A549 (cell line): ENCODE measurements at regions not wholly inside any gene's neighbourhood (a gene's known extent, or its start where the extent isn't known, plus 50 kb on each side); places are given as distances from the start of the nearest gene placed in this dataset.

Source experiments
- ATAC-seq, 2 experiments: fragments of 200-7000 bp in 1 of 2; fragments of >200 bp in 1 of 2; cut with Nextera tagmentation in 1 of 2; cut with Tn5 transposase in 1 of 2; 3 replicates each; pipeline versions ENCODE4 v1.8.0 to v1.9.1; 2018 to 2020; ENCODE audit warnings: mild to moderate bottlenecking in 1 of 2, moderate library complexity in 1 of 2
- CTCF ChIA-PET: fragments of 300-600 bp; sonication (Branson Sonifier 250); formaldehyde crosslinking; extraction: SDS; loops from one replicate; lab custom pipeline; 2021; ENCODE audit warnings: antibody characterized with exemption, inconsistent platforms; lab: Yijun Ruan, JAX
- POLR2A ChIA-PET: fragments of 350-600 bp; formaldehyde crosslinking; extraction: SDS; loops from one replicate; lab custom pipeline; 2021; ENCODE audit warnings: antibody characterized with exemption, inconsistent platforms; lab: Yijun Ruan, JAX
- DNase-seq, 2 experiments: peaks; one replicate each; pipeline versions ENCODE4 v3.0.0 to v3.0.0-alpha.2; 2011 to 2016; ENCODE audit warnings: low read depth in 1 of 2, low spot score in 1 of 2
- FAIRE-seq: peaks from 2 replicates; lab custom pipeline; 2011; peaks lifted over from hg19 to GRCh38; lab: Jason Lieb, UNC
- H3K27ac ChIP-seq, 2 experiments: fragments of >200 bp; sonication (Bioruptor Twin); formaldehyde crosslinking; 3 replicates each; pipeline ENCODE4 v1.5.1; 2016 to 2017
- H3K4me1 ChIP-seq: fragments of >200 bp; sonication (Bioruptor Twin); formaldehyde crosslinking; 3 replicates; pipeline ENCODE4 v1.6.1; 2016
- H3K4me2 ChIP-seq: fragments of >200 bp; sonication (Bioruptor Twin); formaldehyde crosslinking; 3 replicates; pipeline ENCODE4 v1.6.1; 2016
- H3K4me3 ChIP-seq: fragments of >200 bp; sonication (Bioruptor Twin); formaldehyde crosslinking; 3 replicates; pipeline ENCODE4 v1.5.1; 2016
- H3K9me3 ChIP-seq: fragments of >200 bp; sonication (Bioruptor Twin); formaldehyde crosslinking; 3 replicates; pipeline ENCODE4 v1.6.1; 2016
- EHF ChIP-seq: fragments of 250-450 bp; sonication (Bioruptor Pico); IDR thresholded peaks from 2 replicates; pipeline ENCODE4 v1.5.0; 2020; ENCODE audit warnings: mild to moderate bottlenecking
- HDAC2 ChIP-seq: fragments of 200-600 bp; sonication (generic); IDR thresholded peaks from 2 replicates; pipeline ENCODE4 v1.6.1; 2016
- HOXA7 ChIP-seq: fragments of 250-450 bp; sonication (Bioruptor Pico); IDR thresholded peaks from 2 replicates; pipeline ENCODE4 v1.5.0; 2020; ENCODE audit warnings: mild to moderate bottlenecking, moderate library complexity
- JUN ChIP-seq, 2 experiments: fragments of >200 bp; sonication (Bioruptor Twin); formaldehyde crosslinking; IDR thresholded peaks; 2 replicates in 1 of 2; 3 replicates in 1 of 2; pipeline ENCODE4 v1.6.1; 2016 to 2017
- KDM5A ChIP-seq: fragments of 200-600 bp; sonication (generic); IDR thresholded peaks from 2 replicates; pipeline ENCODE4 v1.6.1; 2016; ENCODE audit warnings: antibody characterized with exemption, mild to moderate bottlenecking
- MAZ ChIP-seq: fragments of 150-350 bp; IDR thresholded peaks from 2 replicates; pipeline ENCODE4 v1.6.1; 2014; ENCODE audit warnings: antibody characterized with exemption, low read depth, low read length, borderline replicate concordance
- NPAS2 ChIP-seq: fragments of 250-450 bp; sonication (Bioruptor Pico); IDR thresholded peaks from 2 replicates; pipeline ENCODE4 v1.8.0; 2022; ENCODE audit warnings: mild to moderate bottlenecking, moderate library complexity, borderline replicate concordance
- RNF2 ChIP-seq: fragments of 200-600 bp; sonication (generic); IDR thresholded peaks from 2 replicates; pipeline ENCODE4 v1.6.1; 2016; ENCODE audit warnings: low read depth, mild to moderate bottlenecking, antibody characterized with exemption, moderate library complexity, borderline replicate concordance
- ZSCAN20 ChIP-seq: fragments of 250-450 bp; sonication (Bioruptor Pico); IDR thresholded peaks from 2 replicates; pipeline ENCODE4 v1.8.0; 2022; ENCODE audit warnings: mild to moderate bottlenecking, moderate library complexity
- WGBS: methylation state at CpG from one replicate; pipeline ENCODE4 v1.1.6; 2017; ENCODE audit errors: missing lambda C conversion rate; 5-methylcytosine and 5-hydroxymethylcytosine counted together
- TF ChIP-seq, protein P1 (sequence below): fragments of >200 bp; sonication (Bioruptor Twin); formaldehyde crosslinking; IDR thresholded peaks from 3 replicates; pipeline ENCODE4 v1.5.1; 2016
- TF ChIP-seq, protein P2 (sequence below): fragments of >200 bp; sonication (Bioruptor Twin); formaldehyde crosslinking; IDR thresholded peaks from 2 replicates; pipeline ENCODE4 v1.6.1; 2016
- TF ChIP-seq, protein P3 (sequence below): IDR thresholded peaks from 2 replicates; pipeline ENCODE4 v1.6.1; 2012
- TF ChIP-seq, protein P4 (sequence below): fragments of 200-600 bp; sonication (generic); IDR thresholded peaks from 2 replicates; pipeline ENCODE4 v1.6.1; 2016; ENCODE audit warnings: antibody characterized with exemption, mild to moderate bottlenecking, moderate library complexity

GRCh38 chr18:78728784-78729467 lies 250.7 kb upstream of the SALL3 start:
- POLR2A ChIA-PET: no interaction called here
- DNase-seq: no peak
- TF ChIP-seq EHF (no peak), JUN (IDR thresholded peaks at IDR 0.05) (no peak), KDM5A (no peak), RNF2 (no peak)
- TF ChIP-seq, protein P1, sequence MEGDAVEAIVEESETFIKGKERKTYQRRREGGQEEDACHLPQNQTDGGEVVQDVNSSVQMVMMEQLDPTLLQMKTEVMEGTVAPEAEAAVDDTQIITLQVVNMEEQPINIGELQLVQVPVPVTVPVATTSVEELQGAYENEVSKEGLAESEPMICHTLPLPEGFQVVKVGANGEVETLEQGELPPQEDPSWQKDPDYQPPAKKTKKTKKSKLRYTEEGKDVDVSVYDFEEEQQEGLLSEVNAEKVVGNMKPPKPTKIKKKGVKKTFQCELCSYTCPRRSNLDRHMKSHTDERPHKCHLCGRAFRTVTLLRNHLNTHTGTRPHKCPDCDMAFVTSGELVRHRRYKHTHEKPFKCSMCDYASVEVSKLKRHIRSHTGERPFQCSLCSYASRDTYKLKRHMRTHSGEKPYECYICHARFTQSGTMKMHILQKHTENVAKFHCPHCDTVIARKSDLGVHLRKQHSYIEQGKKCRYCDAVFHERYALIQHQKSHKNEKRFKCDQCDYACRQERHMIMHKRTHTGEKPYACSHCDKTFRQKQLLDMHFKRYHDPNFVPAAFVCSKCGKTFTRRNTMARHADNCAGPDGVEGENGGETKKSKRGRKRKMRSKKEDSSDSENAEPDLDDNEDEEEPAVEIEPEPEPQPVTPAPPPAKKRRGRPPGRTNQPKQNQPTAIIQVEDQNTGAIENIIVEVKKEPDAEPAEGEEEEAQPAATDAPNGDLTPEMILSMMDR: no peak
- H3K9me3 ChIP-seq: no peaks in the 10 kb centered on the region
- H3K4me1 ChIP-seq: no peaks in the 10 kb centered on the region
- H3K4me2 ChIP-seq: no peak overlapping the region
- FAIRE-seq: no peak
- CTCF ChIA-PET: no interaction called here
- H3K4me3 ChIP-seq: no peak overlapping the region
- no peak for ATAC-seq
- H3K27ac ChIP-seq: no peak overlapping the region
- WGBS: 23% methylated on average over 15 of the region's 25 CpGs

DNA sequence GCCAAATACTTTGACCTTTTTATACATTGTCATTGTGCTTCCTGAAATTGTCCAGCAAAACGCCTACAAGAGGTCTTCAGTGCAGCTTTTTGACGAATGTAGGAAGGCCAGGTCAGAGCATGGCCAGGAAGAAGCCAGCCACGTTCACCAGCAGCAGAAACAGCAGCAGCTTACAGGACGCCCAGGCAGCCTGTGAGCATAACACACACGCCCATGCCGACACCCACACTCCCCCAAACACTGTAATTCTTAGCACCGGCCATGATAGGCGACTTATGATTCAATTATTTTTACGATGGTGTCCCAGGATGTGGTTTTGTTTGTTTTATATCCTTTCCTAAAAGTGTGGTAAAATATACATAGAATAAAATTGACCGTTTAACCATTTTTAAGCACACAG lies 249.1 kb upstream of the SALL3 start:
- 11% methylated on average over 8 of the region's 10 CpGs for WGBS
- DNase-seq (no peak), FAIRE-seq (no peak), ATAC-seq (no peak)
- H3K4me2 ChIP-seq: no peak overlapping the region
- CTCF ChIA-PET: no interaction called here
- H3K9me3 ChIP-seq: no peaks in the 10 kb centered on the region
- no peak overlapping the region for H3K27ac ChIP-seq
- TF ChIP-seq, protein P2, sequence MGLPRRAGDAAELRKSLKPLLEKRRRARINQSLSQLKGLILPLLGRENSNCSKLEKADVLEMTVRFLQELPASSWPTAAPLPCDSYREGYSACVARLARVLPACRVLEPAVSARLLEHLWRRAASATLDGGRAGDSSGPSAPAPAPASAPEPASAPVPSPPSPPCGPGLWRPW: no peak
- TF ChIP-seq, protein P3, sequence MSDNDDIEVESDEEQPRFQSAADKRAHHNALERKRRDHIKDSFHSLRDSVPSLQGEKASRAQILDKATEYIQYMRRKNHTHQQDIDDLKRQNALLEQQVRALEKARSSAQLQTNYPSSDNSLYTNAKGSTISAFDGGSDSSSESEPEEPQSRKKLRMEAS: no peak
- TF ChIP-seq, protein P4, sequence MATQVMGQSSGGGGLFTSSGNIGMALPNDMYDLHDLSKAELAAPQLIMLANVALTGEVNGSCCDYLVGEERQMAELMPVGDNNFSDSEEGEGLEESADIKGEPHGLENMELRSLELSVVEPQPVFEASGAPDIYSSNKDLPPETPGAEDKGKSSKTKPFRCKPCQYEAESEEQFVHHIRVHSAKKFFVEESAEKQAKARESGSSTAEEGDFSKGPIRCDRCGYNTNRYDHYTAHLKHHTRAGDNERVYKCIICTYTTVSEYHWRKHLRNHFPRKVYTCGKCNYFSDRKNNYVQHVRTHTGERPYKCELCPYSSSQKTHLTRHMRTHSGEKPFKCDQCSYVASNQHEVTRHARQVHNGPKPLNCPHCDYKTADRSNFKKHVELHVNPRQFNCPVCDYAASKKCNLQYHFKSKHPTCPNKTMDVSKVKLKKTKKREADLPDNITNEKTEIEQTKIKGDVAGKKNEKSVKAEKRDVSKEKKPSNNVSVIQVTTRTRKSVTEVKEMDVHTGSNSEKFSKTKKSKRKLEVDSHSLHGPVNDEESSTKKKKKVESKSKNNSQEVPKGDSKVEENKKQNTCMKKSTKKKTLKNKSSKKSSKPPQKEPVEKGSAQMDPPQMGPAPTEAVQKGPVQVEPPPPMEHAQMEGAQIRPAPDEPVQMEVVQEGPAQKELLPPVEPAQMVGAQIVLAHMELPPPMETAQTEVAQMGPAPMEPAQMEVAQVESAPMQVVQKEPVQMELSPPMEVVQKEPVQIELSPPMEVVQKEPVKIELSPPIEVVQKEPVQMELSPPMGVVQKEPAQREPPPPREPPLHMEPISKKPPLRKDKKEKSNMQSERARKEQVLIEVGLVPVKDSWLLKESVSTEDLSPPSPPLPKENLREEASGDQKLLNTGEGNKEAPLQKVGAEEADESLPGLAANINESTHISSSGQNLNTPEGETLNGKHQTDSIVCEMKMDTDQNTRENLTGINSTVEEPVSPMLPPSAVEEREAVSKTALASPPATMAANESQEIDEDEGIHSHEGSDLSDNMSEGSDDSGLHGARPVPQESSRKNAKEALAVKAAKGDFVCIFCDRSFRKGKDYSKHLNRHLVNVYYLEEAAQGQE: no peak
- TF ChIP-seq HOXA7 (CRISPR knock-in tag) (no peak), ZSCAN20 (CRISPR knock-in tag) (no peak), MAZ (no peak), HDAC2 (no peak), NPAS2 (CRISPR knock-in tag) (no peak)
- POLR2A ChIA-PET: no interaction called here
- H3K4me3 ChIP-seq: no peak overlapping the region
- H3K4me1 ChIP-seq: no peaks in the 10 kb centered on the region

DNA sequence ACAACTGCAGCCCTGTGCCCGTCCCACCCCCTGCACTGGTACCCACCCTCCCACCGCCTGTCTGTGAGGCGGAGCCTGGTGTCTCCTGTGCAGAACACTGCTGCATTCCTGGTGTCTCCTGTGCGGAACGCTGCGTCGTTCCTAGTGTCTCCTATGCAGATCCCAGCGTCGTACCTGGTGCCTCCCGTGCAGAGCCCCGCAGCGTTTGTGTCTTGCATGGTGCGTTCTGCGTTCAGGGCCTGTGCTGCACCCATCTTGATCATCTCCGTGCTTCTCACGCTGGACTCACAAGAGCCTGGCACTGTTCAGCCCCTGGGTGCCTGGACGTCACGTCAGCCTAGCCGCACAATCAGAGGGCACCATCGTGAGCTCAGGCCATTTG lies 248.6 kb upstream of the SALL3 start:
- POLR2A ChIA-PET: no interaction called here
- Histone ChIP-seq H3K4me1 (no peaks in the 10 kb centered on the region), H3K4me3 (no peak overlapping the region), H3K27ac (no peak overlapping the region), H3K9me3 (no peaks in the 10 kb centered on the region), H3K4me2 (no peak overlapping the region)
- FAIRE-seq (no peak), ATAC-seq (no peak), DNase-seq (no peak)
- 41% methylated on average over 7 of the region's 20 CpGs for WGBS
- no peak for TF ChIP-seq EHF
- TF ChIP-seq, all 56 proteins: peak for 0
- CTCF ChIA-PET: no interaction called here
